GM06990 (cell line): ENCODE measurements at regions not wholly inside any gene's neighbourhood (a gene's known extent, or its start where the extent isn't known, plus 50 kb on each side); places are given as distances from the start of the nearest gene placed in this dataset.

ENCODE experiments used
- DNase-seq: peaks from one replicate; pipeline ENCODE4 v3.0.0-alpha.2; 2011; ENCODE audit not compliant: insufficient read length; ENCODE audit errors: extremely low read depth
- H3K27me3 ChIP-seq: replicated peaks from 2 replicates; pipeline ENCODE4 v1.6.0; 2011; ENCODE audit warnings: low read length; ENCODE audit not compliant: control insufficient read depth, insufficient read depth
- H3K36me3 ChIP-seq: 2 replicates; pipeline ENCODE4 v1.5.1; 2011; ENCODE audit warnings: low read length; ENCODE audit not compliant: control insufficient read depth, insufficient read depth
- H3K4me3 ChIP-seq: replicated peaks from 2 replicates; pipeline ENCODE4 v1.5.1; 2011; ENCODE audit warnings: low read depth, mild to moderate bottlenecking, control low read depth, low read length
- TF ChIP-seq, protein P1 (sequence below): IDR thresholded peaks from 2 replicates; pipeline ENCODE4 v1.5.1; 2011; ENCODE audit warnings: low read length, control low read depth, mild to moderate bottlenecking, inconsistent platforms; ENCODE audit not compliant: insufficient read depth, poor library complexity, severe bottlenecking

DNA sequence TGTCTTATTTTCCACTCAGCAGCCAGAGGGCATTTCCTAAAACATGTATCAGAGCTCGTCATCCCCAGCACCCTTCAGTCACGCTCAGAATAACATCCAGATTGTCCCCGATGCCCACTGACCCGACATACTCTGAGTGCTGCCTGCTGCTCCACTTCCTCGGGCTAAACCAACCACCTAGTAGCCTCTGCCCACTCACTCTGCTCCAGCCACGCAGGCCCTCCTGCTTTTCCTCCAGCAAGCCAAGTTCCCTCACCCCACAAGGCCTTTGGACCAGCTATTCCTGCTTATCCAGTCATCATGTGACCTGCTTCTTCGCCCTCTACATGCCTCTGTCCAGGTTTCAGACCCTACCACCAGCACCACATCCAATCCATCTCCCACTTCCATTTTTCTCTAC lies 454.2 kb downstream of the CD83 start:
- TF ChIP-seq, protein P1, sequence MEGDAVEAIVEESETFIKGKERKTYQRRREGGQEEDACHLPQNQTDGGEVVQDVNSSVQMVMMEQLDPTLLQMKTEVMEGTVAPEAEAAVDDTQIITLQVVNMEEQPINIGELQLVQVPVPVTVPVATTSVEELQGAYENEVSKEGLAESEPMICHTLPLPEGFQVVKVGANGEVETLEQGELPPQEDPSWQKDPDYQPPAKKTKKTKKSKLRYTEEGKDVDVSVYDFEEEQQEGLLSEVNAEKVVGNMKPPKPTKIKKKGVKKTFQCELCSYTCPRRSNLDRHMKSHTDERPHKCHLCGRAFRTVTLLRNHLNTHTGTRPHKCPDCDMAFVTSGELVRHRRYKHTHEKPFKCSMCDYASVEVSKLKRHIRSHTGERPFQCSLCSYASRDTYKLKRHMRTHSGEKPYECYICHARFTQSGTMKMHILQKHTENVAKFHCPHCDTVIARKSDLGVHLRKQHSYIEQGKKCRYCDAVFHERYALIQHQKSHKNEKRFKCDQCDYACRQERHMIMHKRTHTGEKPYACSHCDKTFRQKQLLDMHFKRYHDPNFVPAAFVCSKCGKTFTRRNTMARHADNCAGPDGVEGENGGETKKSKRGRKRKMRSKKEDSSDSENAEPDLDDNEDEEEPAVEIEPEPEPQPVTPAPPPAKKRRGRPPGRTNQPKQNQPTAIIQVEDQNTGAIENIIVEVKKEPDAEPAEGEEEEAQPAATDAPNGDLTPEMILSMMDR: no peak
- H3K4me3 ChIP-seq: no peak overlapping the region
- DNase-seq: no peak
- no peaks in the 10 kb centered on the region for H3K36me3 ChIP-seq
- H3K27me3 ChIP-seq: no peaks in the 10 kb centered on the region

DNA sequence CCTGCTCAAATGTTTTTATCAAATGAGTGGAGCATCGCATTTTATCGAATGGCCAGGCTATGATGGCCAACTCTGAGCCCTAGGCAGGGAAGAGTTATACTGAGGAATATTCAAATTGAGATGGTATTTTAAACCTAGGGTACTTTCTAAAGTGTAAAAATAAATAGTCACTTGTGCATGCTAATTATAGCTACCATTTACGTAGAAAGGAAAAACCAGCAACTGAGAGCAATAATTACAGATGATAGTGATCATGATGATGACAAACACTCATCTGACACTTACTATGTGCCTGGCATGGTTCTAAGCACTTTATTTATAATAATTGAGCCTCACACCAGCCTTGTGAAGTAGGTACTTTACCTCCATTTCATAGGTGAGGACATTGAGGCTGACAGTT lies 455.7 kb downstream of the CD83 start:
- Histone ChIP-seq H3K36me3 (no peaks in the 10 kb centered on the region), H3K27me3 (no peaks in the 10 kb centered on the region), H3K4me3 (no peak overlapping the region)
- TF ChIP-seq, protein P1: no peak
- no peak for DNase-seq

DNA sequence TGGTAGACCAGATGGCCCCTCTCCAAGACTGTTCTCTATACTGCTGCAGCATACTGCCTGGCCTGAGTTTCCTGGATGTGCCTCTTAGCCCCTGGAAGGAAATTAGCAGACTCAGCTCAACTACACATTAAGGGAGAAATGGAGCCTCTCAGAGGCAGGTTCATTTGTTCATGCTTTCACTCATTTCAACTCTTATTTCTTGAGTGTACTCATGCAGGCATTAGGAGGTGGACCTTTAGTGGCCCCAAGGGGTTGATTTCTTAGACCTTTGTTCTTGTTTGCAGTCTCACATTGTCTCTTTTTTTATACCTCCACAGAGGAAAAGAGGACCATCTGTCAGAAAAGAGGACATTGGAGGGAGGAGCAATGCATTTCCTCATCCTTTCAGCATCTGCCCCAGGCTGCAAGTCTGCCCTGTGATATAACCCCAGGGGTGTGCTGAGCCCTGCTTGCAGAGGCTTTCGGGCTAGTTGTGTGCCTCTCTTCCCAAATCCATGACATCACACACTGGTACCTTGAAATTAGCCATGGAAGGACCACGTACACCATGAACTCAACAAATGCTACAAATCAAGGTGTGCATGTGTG lies 456.2 kb downstream of the CD83 start:
- no peak for DNase-seq
- H3K27me3 ChIP-seq: no peaks in the 10 kb centered on the region
- no peaks in the 10 kb centered on the region for H3K36me3 ChIP-seq
- H3K4me3 ChIP-seq: no peak overlapping the region
- TF ChIP-seq, protein P1: no peak

DNA sequence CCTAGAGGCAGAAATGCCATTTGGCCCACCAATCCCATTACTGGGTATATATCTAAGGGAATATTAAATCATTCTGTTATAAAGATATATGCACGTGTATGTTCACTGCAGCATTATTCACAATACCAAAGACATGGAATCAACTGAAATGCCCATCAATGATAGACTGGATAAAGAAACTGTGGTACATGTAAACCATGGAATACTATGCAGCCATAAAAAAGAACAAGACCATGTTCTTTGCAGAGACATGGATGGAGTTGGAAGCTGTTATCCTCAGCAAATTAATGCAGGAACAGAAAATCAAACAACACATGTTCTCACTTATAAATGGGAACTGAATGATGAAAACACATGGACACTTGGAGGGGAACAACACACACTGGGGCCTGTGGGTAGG lies 458.4 kb downstream of the CD83 start:
- no peak for DNase-seq
- no peaks in the 10 kb centered on the region for H3K36me3 ChIP-seq
- no peaks in the 10 kb centered on the region for H3K27me3 ChIP-seq
- no peak overlapping the region for H3K4me3 ChIP-seq
- TF ChIP-seq, protein P1: no peak

DNA sequence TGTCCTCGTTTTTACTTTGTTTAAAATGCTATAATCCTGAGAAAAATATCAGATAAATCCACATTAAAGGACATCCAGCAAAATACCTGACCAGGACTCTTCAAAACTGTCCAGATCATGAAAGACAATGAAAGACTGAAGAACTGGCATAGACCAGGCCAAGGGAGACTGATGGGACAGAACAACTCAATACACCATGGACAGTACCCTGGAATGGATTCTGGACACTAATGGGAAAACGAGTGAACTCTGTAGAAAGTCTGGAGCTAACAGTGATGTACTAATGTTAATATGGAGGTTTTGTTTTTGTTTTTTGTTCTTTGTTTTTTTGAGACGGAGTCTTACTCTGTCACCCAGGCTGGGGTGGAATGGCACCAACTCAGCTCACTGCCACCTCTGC lies 461.4 kb downstream of the CD83 start:
- TF ChIP-seq, protein P1: no peak
- no peaks in the 10 kb centered on the region for H3K27me3 ChIP-seq
- H3K36me3 ChIP-seq: no peaks in the 10 kb centered on the region
- no peak overlapping the region for H3K4me3 ChIP-seq
- no peak for DNase-seq

DNA sequence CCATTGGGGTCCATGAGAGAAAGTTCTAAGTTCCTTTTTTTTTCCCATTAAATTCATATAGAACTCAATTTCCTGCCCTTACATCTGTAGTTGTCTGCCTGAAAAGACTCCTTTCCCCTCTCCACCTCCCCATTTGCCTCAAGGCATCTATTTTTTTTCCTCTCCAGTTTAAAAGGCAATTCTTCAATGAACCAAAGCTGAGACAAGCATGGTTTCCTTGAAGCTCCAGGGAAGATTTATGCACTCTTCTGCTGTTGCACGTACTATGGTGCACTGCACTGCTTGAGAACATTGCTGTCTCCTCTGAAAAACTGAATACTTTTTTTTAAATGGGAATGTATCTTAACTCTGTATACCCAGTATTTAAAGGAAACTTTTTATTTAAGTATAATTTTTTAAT lies 465.2 kb downstream of the CD83 start:
- Histone ChIP-seq H3K27me3 (no peaks in the 10 kb centered on the region), H3K4me3 (no peak overlapping the region), H3K36me3 (no peaks in the 10 kb centered on the region)
- no peak for DNase-seq
- TF ChIP-seq, protein P1: no peak
